HEK293T (cell line): ENCODE measurements at regions not wholly inside any gene's neighbourhood (a gene's known extent, or its start where the extent isn't known, plus 50 kb on each side); places are given as distances from the start of the nearest gene placed in this dataset.
A peak's percentile ranks its signal among the peaks of the same experiment; 100 is the strongest.

Experiments
- FOXA1 ChIP-seq: fragments of 450-650 bp; IDR thresholded peaks from 2 replicates; pipeline ENCODE4 v1.6.1; 2016; ENCODE audit warnings: mild to moderate bottlenecking
- FOXM1 ChIP-seq: fragments of 450-650 bp; IDR thresholded peaks from 2 replicates; pipeline ENCODE4 v1.6.1; 2017; ENCODE audit warnings: mild to moderate bottlenecking, borderline replicate concordance
- HDGF ChIP-seq: fragments of 450-650 bp; IDR thresholded peaks from 2 replicates; pipeline ENCODE4 v1.6.1; 2017; ENCODE audit warnings: antibody characterized with exemption, borderline replicate concordance
- LEF1 ChIP-seq: fragments of 450-650 bp; IDR thresholded peaks from 2 replicates; pipeline ENCODE4 v1.6.1; 2017; ENCODE audit warnings: mild to moderate bottlenecking, borderline replicate concordance
- PKNOX1 ChIP-seq: fragments of 450-650 bp; IDR thresholded peaks from 2 replicates; pipeline ENCODE4 v1.6.1; 2016
- SP1 ChIP-seq: fragments of 450-650 bp; IDR thresholded peaks from 2 replicates; pipeline ENCODE4 v1.6.1; 2017
- SUZ12 ChIP-seq: fragments of 450-650 bp; IDR thresholded peaks from 2 replicates; pipeline ENCODE4 v1.6.1; 2016; ENCODE audit warnings: mild to moderate bottlenecking
- TARDBP ChIP-seq: fragments of 450-650 bp; IDR thresholded peaks from 2 replicates; pipeline ENCODE4 v1.6.1; 2016
- ZNF384 ChIP-seq: fragments of 450-650 bp; IDR thresholded peaks from 2 replicates; pipeline ENCODE4 v1.6.1; 2016

- TF ChIP-seq SUZ12 = no peak
- no peak for TF ChIP-seq HDGF
- no peak for TF ChIP-seq FOXM1
- TF ChIP-seq SP1 = no peak
- TF ChIP-seq LEF1 = no peak
- TF ChIP-seq TARDBP = no peak
- no peak for TF ChIP-seq ZNF384
- peak; percentile 41 for TF ChIP-seq PKNOX1
- no peak for TF ChIP-seq FOXA1
These were observed 92.8 kb upstream of the INSIG1 start for GRCh38 chr7:155204744-155205367.
